ENCODE measurements at regions not wholly inside any gene's neighbourhood (a gene's known extent, or its start where the extent isn't known, plus 50 kb on each side); places are given as distances from the start of the nearest gene placed in this dataset.
"Not testable (repeated sequence)": the region's sequence is repeated elsewhere in the genome, so short reads cannot be mapped to it uniquely, and the experiment has no call there.

- TF ChIP-seq GABPB1 (CRISPR knock-in tag; IDR thresholded peaks at IDR 0.05): no peak
- TF ChIP-seq RNF2 (conservative IDR thresholded peaks at IDR 0.05; ENCODE audit: low read depth): no peak
- no peak for TF ChIP-seq ZNF282 (IDR thresholded peaks at IDR 0.05; ENCODE audit: partially characterized antibody)
- TF ChIP-seq ZNF33A (CRISPR knock-in tag; IDR thresholded peaks at IDR 0.05; ENCODE audit: borderline replicate concordance): no peak
Observed at GRCh38 chr7:109582211-109582610, 1012.5 kb downstream of the DNAJB9 start (continued).

GRCh38 chr7:109596948-109597347, 1027.3 kb downstream of the DNAJB9 start:
- in situ Hi-C loops (cut with HindIII; ENCODE audit: extremely low pct_ligation_motif_present, low pct_unique_long_range_greater_than_20kb); H3K9ac ChIP-seq (ENCODE audit: insufficient read depth, low read depth, low read length); H4K20me1 ChIP-seq (ENCODE audit: insufficient read depth, low read length); ATAC-seq; H3K79me2 ChIP-seq (ENCODE audit: insufficient read depth, low read length); H3K36me3 ChIP-seq (replicated peaks in 1 of 2; ENCODE audit: control insufficient read depth in 1 of 2, insufficient read depth in 2 of 2, low read length in 2 of 2); H3K4me2 ChIP-seq (ENCODE audit: low read depth, low read length); H3K4me1 ChIP-seq (ENCODE audit: insufficient read depth, low read length); H2AFZ ChIP-seq (ENCODE audit: low read length); intact Hi-C loops (cut with micrococcal nuclease; ENCODE audit: unreplicated experiment); H3K27me3 ChIP-seq (ENCODE audit: control insufficient read depth in 1 of 2, insufficient read depth in 2 of 2, low read length in 2 of 2); H3K9me3 ChIP-seq (ENCODE audit: low read length); BruUV-seq (replicated peaks); DNase-seq (ENCODE audit: low spot score); H3K27ac ChIP-seq (ENCODE audit: extremely low read length, insufficient read depth, low read length); POLR2A ChIA-PET; CTCF ChIA-PET (ENCODE audit: low intra/inter-chr PET ratio, low total read pairs); FAIRE-seq; H3K4me3 ChIP-seq (replicated peaks in 1 of 3; ENCODE audit: insufficient read depth in 1 of 3, low read depth in 2 of 3, low read length in 3 of 3): not testable (repeated sequence)
- WGBS (ENCODE audit: low lambda C conversion rate): 24% methylated on average over 9 of the region's 9 CpGs

GRCh38 chr7:109611656-109612055, 1042.0 kb downstream of the DNAJB9 start:
- Histone ChIP-seq H3K36me3 (replicated peaks in 1 of 2; ENCODE audit: control insufficient read depth in 1 of 2, insufficient read depth in 2 of 2, low read length in 2 of 2) (no peaks in the 10 kb centered on the region), H2AFZ (ENCODE audit: low read length) (no peak overlapping the region), H3K27ac (ENCODE audit: extremely low read length, insufficient read depth, low read length) (no peak overlapping the region), H3K9ac (ENCODE audit: insufficient read depth, low read depth, low read length) (no peak overlapping the region), H3K4me2 (ENCODE audit: low read depth, low read length) (no peak overlapping the region), H3K27me3 (ENCODE audit: control insufficient read depth in 1 of 2, insufficient read depth in 2 of 2, low read length in 2 of 2) (no peaks in the 10 kb centered on the region), H3K79me2 (ENCODE audit: insufficient read depth, low read length) (no peaks in the 10 kb centered on the region), H4K20me1 (ENCODE audit: insufficient read depth, low read length) (no peaks in the 10 kb centered on the region), H3K4me1 (ENCODE audit: insufficient read depth, low read length) (no peaks in the 10 kb centered on the region), H3K9me3 (ENCODE audit: low read length) (no peaks in the 10 kb centered on the region), H3K4me3 (replicated peaks in 1 of 3; ENCODE audit: insufficient read depth in 1 of 3, low read depth in 2 of 3, low read length in 3 of 3) (no peak overlapping the region)
- no TSS peak for BruUV-seq (replicated peaks)
- ChIA-PET CTCF (ENCODE audit: low intra/inter-chr PET ratio, low total read pairs) (no interaction called here), POLR2A (no interaction called here)
- WGBS (ENCODE audit: low lambda C conversion rate): 59% methylated on average over 1 of the region's 1 CpG
- ATAC-seq (no peak), DNase-seq (ENCODE audit: low spot score) (no peak), FAIRE-seq (no peak)
- intact Hi-C loops (cut with micrococcal nuclease; ENCODE audit: unreplicated experiment) (no loop called here), in situ Hi-C loops (cut with HindIII; ENCODE audit: extremely low pct_ligation_motif_present, low pct_unique_long_range_greater_than_20kb) (no loop called here)
- TF ChIP-seq PREB (CRISPR knock-in tag; IDR thresholded peaks at IDR 0.05) (no peak), ZNF232 (CRISPR knock-in tag; IDR thresholded peaks at IDR 0.05; ENCODE audit: borderline replicate concordance) (no peak), SIX4 (CRISPR knock-in tag; IDR thresholded peaks at IDR 0.05) (no peak), PAWR (CRISPR knock-in tag; IDR thresholded peaks at IDR 0.05; ENCODE audit: borderline replicate concordance) (no peak), PCBP1 (IDR thresholded peaks at IDR 0.05; ENCODE audit: borderline replicate concordance, low read depth, low read length) (no peak), ZNF496 (CRISPR knock-in tag; IDR thresholded peaks at IDR 0.05; ENCODE audit: insufficient replicate concordance) (no peak), ZFP62 (CRISPR knock-in tag; IDR thresholded peaks at IDR 0.05) (no peak), ZNF335 (CRISPR knock-in tag; IDR thresholded peaks at IDR 0.05) (no peak), ZSCAN20 (CRISPR knock-in tag; IDR thresholded peaks at IDR 0.05; ENCODE audit: borderline replicate concordance) (no peak), BRF2 (CRISPR knock-in tag; IDR thresholded peaks at IDR 0.05) (no peak), ZNF563 (CRISPR knock-in tag; IDR thresholded peaks at IDR 0.05) (no peak), SIN3A (IDR thresholded peaks at IDR 0.05; ENCODE audit: borderline replicate concordance, low read depth, low read length) (no peak), KAT7 (CRISPR knock-in tag; IDR thresholded peaks at IDR 0.05; ENCODE audit: borderline replicate concordance) (no peak), ZNF251 (CRISPR knock-in tag; IDR thresholded peaks at IDR 0.05) (no peak)
